GM19455 (cell line): ENCODE measurements at regions not wholly inside any gene's neighbourhood (a gene's known extent, or its start where the extent isn't known, plus 50 kb on each side); places are given as distances from the start of the nearest gene placed in this dataset.

Experiments
- ATAC-seq: cut with Tn5 transposase; IDR thresholded peaks from one replicate; pipeline ENCODE4 v1.9.1; 2021; ENCODE audit not compliant: unreplicated experiment

- no peak for ATAC-seq
Measured at GRCh38 chr7:108947526-108947925, 377.9 kb downstream of the DNAJB9 start.

GRCh38 chr7:108972004-108972403 lies 402.3 kb downstream of the DNAJB9 start:
- ATAC-seq = no peak

- no peak for ATAC-seq
Measured at GRCh38 chr7:108973075-108973474, 403.4 kb downstream of the DNAJB9 start.

- ATAC-seq = no peak
Measured at GRCh38 chr7:108974641-108975040, 405.0 kb downstream of the DNAJB9 start.

- ATAC-seq = no peak
Measured at GRCh38 chr7:108985037-108985436, 415.4 kb downstream of the DNAJB9 start.

GRCh38 chr7:108989319-108989718 lies 419.6 kb downstream of the DNAJB9 start:
- no peak for ATAC-seq

- no peak for ATAC-seq
Measured at GRCh38 chr7:108997480-108997879, 427.8 kb downstream of the DNAJB9 start.

- ATAC-seq = no peak
Measured at GRCh38 chr7:109003742-109004141, 434.1 kb downstream of the DNAJB9 start.

- no peak for ATAC-seq
Measured at GRCh38 chr7:109009636-109010035, 440.0 kb downstream of the DNAJB9 start.

- no peak for ATAC-seq
Measured at GRCh38 chr7:109020251-109020650, 450.6 kb downstream of the DNAJB9 start.

GRCh38 chr7:109021390-109021789 lies 451.7 kb downstream of the DNAJB9 start:
- no peak for ATAC-seq

GRCh38 chr7:109029866-109030265 lies 460.2 kb downstream of the DNAJB9 start:
- ATAC-seq = no peak

GRCh38 chr7:109044691-109045090 lies 475.0 kb downstream of the DNAJB9 start:
- no peak for ATAC-seq

- no peak for ATAC-seq
Measured at GRCh38 chr7:109049366-109049765, 479.7 kb downstream of the DNAJB9 start.

GRCh38 chr7:109059089-109059488 lies 489.4 kb downstream of the DNAJB9 start:
- ATAC-seq = no peak

- no peak for ATAC-seq
Measured at GRCh38 chr7:109062798-109063197, 493.1 kb downstream of the DNAJB9 start.

GRCh38 chr7:109073543-109073942 lies 503.9 kb downstream of the DNAJB9 start:
- ATAC-seq = no peak

- ATAC-seq = no peak
Measured at GRCh38 chr7:109076396-109076972, 506.8 kb downstream of the DNAJB9 start.

- no peak for ATAC-seq
Measured at GRCh38 chr7:109091042-109091441, 521.4 kb downstream of the DNAJB9 start.

- ATAC-seq = no peak
Measured at GRCh38 chr7:109092268-109092667, 522.6 kb downstream of the DNAJB9 start.

- no peak for ATAC-seq
Measured at GRCh38 chr7:109101332-109101731, 531.7 kb downstream of the DNAJB9 start.

- no peak for ATAC-seq
Measured at GRCh38 chr7:109109558-109109957, 539.9 kb downstream of the DNAJB9 start.

- ATAC-seq = no peak
Measured at GRCh38 chr7:109111086-109111485, 541.4 kb downstream of the DNAJB9 start.
